ENCODE measurements at regions not wholly inside any gene's neighbourhood (a gene's known extent, or its start where the extent isn't known, plus 50 kb on each side); places are given as distances from the start of the nearest gene placed in this dataset.

DNA sequence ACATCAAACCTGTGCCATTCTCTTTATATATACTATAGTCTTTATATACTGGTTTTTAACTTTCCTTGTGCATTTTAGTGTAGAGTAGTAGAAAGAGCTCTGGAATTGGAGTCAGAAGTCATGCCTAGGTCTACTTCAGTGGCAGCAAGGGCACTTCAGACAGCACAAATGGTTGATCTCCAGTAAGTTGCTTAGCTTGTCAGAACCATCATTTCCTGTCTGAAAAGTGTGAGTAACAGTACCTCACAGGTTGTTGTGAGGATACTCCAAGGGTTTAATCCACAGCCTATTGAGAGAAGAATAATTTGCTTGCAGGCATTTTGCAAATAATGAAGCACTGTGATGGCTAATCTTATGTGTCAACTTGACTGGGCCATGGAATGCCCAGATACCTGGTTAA is 95.8 kb upstream of the NR4A3 start:
- TF ChIP-seq, protein P1, sequence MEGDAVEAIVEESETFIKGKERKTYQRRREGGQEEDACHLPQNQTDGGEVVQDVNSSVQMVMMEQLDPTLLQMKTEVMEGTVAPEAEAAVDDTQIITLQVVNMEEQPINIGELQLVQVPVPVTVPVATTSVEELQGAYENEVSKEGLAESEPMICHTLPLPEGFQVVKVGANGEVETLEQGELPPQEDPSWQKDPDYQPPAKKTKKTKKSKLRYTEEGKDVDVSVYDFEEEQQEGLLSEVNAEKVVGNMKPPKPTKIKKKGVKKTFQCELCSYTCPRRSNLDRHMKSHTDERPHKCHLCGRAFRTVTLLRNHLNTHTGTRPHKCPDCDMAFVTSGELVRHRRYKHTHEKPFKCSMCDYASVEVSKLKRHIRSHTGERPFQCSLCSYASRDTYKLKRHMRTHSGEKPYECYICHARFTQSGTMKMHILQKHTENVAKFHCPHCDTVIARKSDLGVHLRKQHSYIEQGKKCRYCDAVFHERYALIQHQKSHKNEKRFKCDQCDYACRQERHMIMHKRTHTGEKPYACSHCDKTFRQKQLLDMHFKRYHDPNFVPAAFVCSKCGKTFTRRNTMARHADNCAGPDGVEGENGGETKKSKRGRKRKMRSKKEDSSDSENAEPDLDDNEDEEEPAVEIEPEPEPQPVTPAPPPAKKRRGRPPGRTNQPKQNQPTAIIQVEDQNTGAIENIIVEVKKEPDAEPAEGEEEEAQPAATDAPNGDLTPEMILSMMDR (IDR thresholded peaks at IDR 0.05) = no peak
- no peak for TF ChIP-seq POLR2A (IDR thresholded peaks at IDR 0.05)
- no peak for TF ChIP-seq POLR2AphosphoS5 (IDR thresholded peaks at IDR 0.05)
- TF ChIP-seq EP300 (IDR thresholded peaks at IDR 0.05) = no peak
